MM.1S (cell line): ENCODE measurements at regions not wholly inside any gene's neighbourhood (a gene's known extent, or its start where the extent isn't known, plus 50 kb on each side); places are given as distances from the start of the nearest gene placed in this dataset.

Experiments used
- DNase-seq: peaks from one replicate; pipeline ENCODE4 v3.0.0-alpha.2; 2015
- H2AFZ ChIP-seq: fragments of 300-600 bp; sonication (generic); 2 replicates; pipeline ENCODE4 v1.6.0; 2016; ENCODE audit warnings: antibody characterized with exemption, low read length
- H3F3A ChIP-seq: fragments of 300-600 bp; sonication (generic); 2 replicates; pipeline ENCODE4 v1.6.1; 2016; ENCODE audit warnings: mild to moderate bottlenecking, antibody characterized with exemption, low read length, moderate library complexity, mixed read lengths; ENCODE audit not compliant: insufficient read depth
- H3K27ac ChIP-seq: fragments of 300-600 bp; sonication (generic); 2 replicates; pipeline ENCODE4 v1.5.1; 2016; ENCODE audit warnings: mild to moderate bottlenecking, low read length
- H3K27me3 ChIP-seq: fragments of 300-600 bp; sonication (generic); replicated peaks from 2 replicates; pipeline ENCODE4 v1.6.0; 2016; ENCODE audit warnings: low read length; ENCODE audit not compliant: insufficient read depth
- H3K36me3 ChIP-seq: fragments of 300-600 bp; sonication (generic); replicated peaks from 2 replicates; pipeline ENCODE4 v1.6.1; 2016; ENCODE audit warnings: mild to moderate bottlenecking, low read length, mixed read lengths; ENCODE audit not compliant: insufficient read depth
- H3K4me1 ChIP-seq: fragments of 300-600 bp; sonication (generic); 2 replicates; pipeline ENCODE4 v1.6.1; 2016; ENCODE audit warnings: low read length, mixed read lengths
- H3K4me2 ChIP-seq: fragments of 300-600 bp; sonication (generic); 2 replicates; pipeline ENCODE4 v1.6.0; 2016; ENCODE audit warnings: low read depth, low read length
- H3K4me3 ChIP-seq: fragments of 300-600 bp; sonication (generic); 2 replicates; pipeline ENCODE4 v1.5.1; 2016; ENCODE audit warnings: low read length, mixed read lengths
- H3K79me2 ChIP-seq: fragments of 300-600 bp; sonication (generic); 2 replicates; pipeline ENCODE4 v1.6.1; 2016; ENCODE audit warnings: mixed run types, low read length, mixed read lengths
- H3K9ac ChIP-seq: fragments of 300-600 bp; sonication (generic); 2 replicates; pipeline ENCODE4 v1.6.1; 2016; ENCODE audit warnings: low read length, mixed read lengths
- H3K9me2 ChIP-seq: fragments of 300-600 bp; sonication (generic); replicated peaks from 2 replicates; pipeline ENCODE4 v1.6.1; 2016; ENCODE audit warnings: mild to moderate bottlenecking, low read length, mixed read lengths; ENCODE audit not compliant: insufficient read depth
- H3K9me3 ChIP-seq: fragments of 300-600 bp; sonication (generic); replicated peaks from 2 replicates; pipeline ENCODE4 v1.6.1; 2016; ENCODE audit warnings: mild to moderate bottlenecking, low read length, mixed read lengths; ENCODE audit not compliant: insufficient read depth
- H4K20me1 ChIP-seq: fragments of 300-600 bp; sonication (generic); 2 replicates; pipeline ENCODE4 v1.6.1; 2016; ENCODE audit warnings: mild to moderate bottlenecking, low read length, moderate library complexity, mixed read lengths; ENCODE audit not compliant: insufficient read depth
- EZH2 ChIP-seq: fragments of 300-600 bp; sonication (generic); optimal IDR thresholded peaks from 2 replicates; pipeline ENCODE3; 2017; ENCODE audit warnings: low read depth, mild to moderate bottlenecking, antibody characterized with exemption, low read length, mixed read lengths
- EZH2phosphoT487 ChIP-seq: fragments of 300-600 bp; sonication (generic); IDR thresholded peaks from 2 replicates; pipeline ENCODE4 v1.6.1; 2018; ENCODE audit warnings: antibody characterized with exemption, low read length
- TF ChIP-seq, protein P1 (sequence below): fragments of 300-600 bp; sonication (generic); IDR thresholded peaks from 2 replicates; pipeline ENCODE4 v1.5.1; 2016; ENCODE audit warnings: antibody characterized with exemption, low read length, mixed read lengths

DNA sequence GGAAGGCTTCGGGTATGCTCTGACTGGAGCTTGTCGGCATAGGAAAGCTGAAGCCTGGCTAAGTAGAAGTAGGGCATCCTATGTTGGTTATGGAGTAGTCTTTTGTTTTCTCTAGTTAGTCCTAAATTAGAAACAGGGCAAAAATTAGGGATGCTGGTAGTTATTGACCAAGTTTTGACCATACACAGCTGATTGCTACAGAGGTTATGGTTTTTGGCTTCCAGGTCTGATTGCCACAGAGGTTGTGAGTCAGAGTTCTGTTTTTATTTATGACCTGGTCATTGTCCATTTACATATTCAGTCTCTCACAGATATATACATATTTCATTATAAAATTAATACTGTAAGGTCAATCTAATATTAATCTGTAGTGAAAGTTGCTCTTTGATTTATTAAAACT lies 219.2 kb downstream of the FSCB start:
- H3F3A ChIP-seq: no peaks in the 10 kb centered on the region
- DNase-seq: no peak
- H3K4me2 ChIP-seq: no peak overlapping the region
- no peak overlapping the region for H3K27ac ChIP-seq
- no peak overlapping the region for H2AFZ ChIP-seq
- H3K79me2 ChIP-seq: no peaks in the 10 kb centered on the region
- H3K9ac ChIP-seq: no peak overlapping the region
- H3K4me1 ChIP-seq: no peaks in the 10 kb centered on the region
- H3K27me3 ChIP-seq: no peaks in the 10 kb centered on the region
- no peaks in the 10 kb centered on the region for H3K9me2 ChIP-seq
- no peaks in the 10 kb centered on the region for H3K36me3 ChIP-seq
- no peaks in the 10 kb centered on the region for H3K9me3 ChIP-seq
- no peak overlapping the region for H3K4me3 ChIP-seq
- TF ChIP-seq, protein P1, sequence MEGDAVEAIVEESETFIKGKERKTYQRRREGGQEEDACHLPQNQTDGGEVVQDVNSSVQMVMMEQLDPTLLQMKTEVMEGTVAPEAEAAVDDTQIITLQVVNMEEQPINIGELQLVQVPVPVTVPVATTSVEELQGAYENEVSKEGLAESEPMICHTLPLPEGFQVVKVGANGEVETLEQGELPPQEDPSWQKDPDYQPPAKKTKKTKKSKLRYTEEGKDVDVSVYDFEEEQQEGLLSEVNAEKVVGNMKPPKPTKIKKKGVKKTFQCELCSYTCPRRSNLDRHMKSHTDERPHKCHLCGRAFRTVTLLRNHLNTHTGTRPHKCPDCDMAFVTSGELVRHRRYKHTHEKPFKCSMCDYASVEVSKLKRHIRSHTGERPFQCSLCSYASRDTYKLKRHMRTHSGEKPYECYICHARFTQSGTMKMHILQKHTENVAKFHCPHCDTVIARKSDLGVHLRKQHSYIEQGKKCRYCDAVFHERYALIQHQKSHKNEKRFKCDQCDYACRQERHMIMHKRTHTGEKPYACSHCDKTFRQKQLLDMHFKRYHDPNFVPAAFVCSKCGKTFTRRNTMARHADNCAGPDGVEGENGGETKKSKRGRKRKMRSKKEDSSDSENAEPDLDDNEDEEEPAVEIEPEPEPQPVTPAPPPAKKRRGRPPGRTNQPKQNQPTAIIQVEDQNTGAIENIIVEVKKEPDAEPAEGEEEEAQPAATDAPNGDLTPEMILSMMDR: no peak
- no peaks in the 10 kb centered on the region for H4K20me1 ChIP-seq

DNA sequence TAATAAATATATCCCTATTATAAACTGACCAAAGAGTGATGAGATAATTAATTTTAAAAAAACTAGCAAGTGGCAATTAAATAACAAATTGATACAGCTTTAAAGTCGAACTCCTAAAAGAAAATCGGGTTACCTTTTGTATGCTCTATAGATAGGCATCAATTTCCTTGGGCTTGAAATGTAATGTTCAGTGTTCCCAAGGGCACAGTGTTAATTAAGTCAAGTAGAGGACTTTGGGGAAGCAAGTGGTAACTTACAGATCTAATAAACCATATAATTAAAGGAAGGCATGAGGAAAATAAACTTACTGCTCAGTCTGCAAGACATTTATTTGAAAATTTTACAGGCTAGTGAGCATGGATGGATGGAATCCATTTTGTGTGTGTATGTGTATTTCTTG lies 220.9 kb downstream of the FSCB start:
- TF ChIP-seq EZH2phosphoT487: no peak
- TF ChIP-seq EZH2: no peak
- TF ChIP-seq, protein P1: no peak
- H3F3A ChIP-seq: no peaks in the 10 kb centered on the region
- H3K9me3 ChIP-seq: no peaks in the 10 kb centered on the region
- H3K4me2 ChIP-seq: no peak overlapping the region
- H3K4me1 ChIP-seq: no peaks in the 10 kb centered on the region
- H3K4me3 ChIP-seq: no peak overlapping the region
- H3K9me2 ChIP-seq: no peaks in the 10 kb centered on the region
- no peak for DNase-seq
- no peak overlapping the region for H2AFZ ChIP-seq
- no peaks in the 10 kb centered on the region for H3K79me2 ChIP-seq
- H3K36me3 ChIP-seq: no peaks in the 10 kb centered on the region
- no peak overlapping the region for H3K9ac ChIP-seq
- H4K20me1 ChIP-seq: no peaks in the 10 kb centered on the region
- no peak overlapping the region for H3K27ac ChIP-seq
- H3K27me3 ChIP-seq: no peaks in the 10 kb centered on the region

DNA sequence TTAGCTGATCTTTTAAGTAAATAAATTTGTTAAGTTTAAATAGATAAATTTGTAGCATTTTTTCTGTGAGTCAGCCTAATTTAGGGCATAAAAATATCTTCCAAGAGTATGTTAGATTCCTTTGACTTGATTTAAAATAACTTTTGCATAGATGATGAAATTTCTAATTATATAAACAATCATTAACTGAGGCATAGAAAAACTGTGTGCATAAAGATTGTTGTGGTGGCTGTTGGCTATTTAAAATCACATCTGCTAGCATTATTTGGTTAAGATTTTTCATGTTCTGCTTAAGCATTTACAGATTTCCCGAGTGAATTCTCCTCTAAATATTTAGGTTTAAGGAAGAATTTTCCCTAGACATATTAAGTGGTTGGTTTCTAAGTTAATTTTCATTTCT lies 223.2 kb downstream of the FSCB start:
- Histone ChIP-seq H3F3A (no peaks in the 10 kb centered on the region), H3K4me3 (no peak overlapping the region), H3K4me1 (no peaks in the 10 kb centered on the region), H3K9ac (no peak overlapping the region), H4K20me1 (no peaks in the 10 kb centered on the region), H3K36me3 (no peaks in the 10 kb centered on the region), H3K9me3 (no peaks in the 10 kb centered on the region), H3K27me3 (no peaks in the 10 kb centered on the region), H2AFZ (no peak overlapping the region), H3K79me2 (no peaks in the 10 kb centered on the region), H3K27ac (no peak overlapping the region), H3K9me2 (no peaks in the 10 kb centered on the region), H3K4me2 (no peak overlapping the region)
- no peak for DNase-seq
- TF ChIP-seq, protein P1: no peak
- TF ChIP-seq EZH2 (no peak), EZH2phosphoT487 (no peak)

DNA sequence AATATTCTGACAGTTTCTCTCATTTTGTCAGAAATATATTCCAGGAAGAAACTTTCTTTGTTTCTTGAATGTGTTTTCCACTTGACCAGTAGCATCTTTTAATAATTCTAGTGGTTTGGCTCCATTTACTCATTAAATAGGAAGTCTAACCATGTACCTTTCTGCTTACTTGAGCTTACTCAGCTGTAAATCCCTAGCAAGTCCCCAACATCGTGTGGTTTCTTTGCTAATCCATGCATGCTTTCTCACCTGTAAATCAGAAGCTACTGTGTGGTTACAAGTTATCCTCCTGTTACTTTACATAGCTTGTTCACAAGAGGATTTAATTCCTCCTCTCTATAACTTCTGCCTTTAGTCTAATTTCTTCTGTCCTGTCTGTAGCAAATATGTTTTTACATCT lies 227.7 kb downstream of the FSCB start:
- no peaks in the 10 kb centered on the region for H4K20me1 ChIP-seq
- H3K9me3 ChIP-seq: no peaks in the 10 kb centered on the region
- H2AFZ ChIP-seq: no peak overlapping the region
- H3K27ac ChIP-seq: no peak overlapping the region
- no peak for DNase-seq
- no peak overlapping the region for H3K4me3 ChIP-seq
- H3K4me2 ChIP-seq: no peak overlapping the region
- H3K9ac ChIP-seq: no peak overlapping the region
- no peaks in the 10 kb centered on the region for H3F3A ChIP-seq
- H3K36me3 ChIP-seq: no peaks in the 10 kb centered on the region
- H3K4me1 ChIP-seq: no peaks in the 10 kb centered on the region
- H3K27me3 ChIP-seq: no peaks in the 10 kb centered on the region
- TF ChIP-seq, protein P1: no peak
- TF ChIP-seq EZH2phosphoT487 (no peak), EZH2 (no peak)
- no peaks in the 10 kb centered on the region for H3K79me2 ChIP-seq
- no peaks in the 10 kb centered on the region for H3K9me2 ChIP-seq
